Sigmoid colon (tissue), 4 donors: ENCODE measurements at regions not wholly inside any gene's neighbourhood (a gene's known extent, or its start where the extent isn't known, plus 50 kb on each side); places are given as distances from the start of the nearest gene placed in this dataset.

Source experiments
- CTCF ChIP-seq, 4 experiments: fragments of 450-650 bp in 3 of 4; fragments of 200-600 bp in 1 of 4; IDR thresholded peaks; one replicate each; pipeline ENCODE4 v1.5.1; 2016 to 2019; ENCODE audit warnings: antibody characterized with exemption in 4 of 4, mild to moderate bottlenecking in 3 of 4, moderate library complexity in 2 of 4
- EP300 ChIP-seq, 4 donors: sonication (generic); formaldehyde crosslinking; IDR thresholded peaks; one replicate each; pipeline ENCODE4 v1.6.1; 2017; ENCODE audit warnings: antibody characterized with exemption in 4 of 4
- POLR2A ChIP-seq, 2 donors: fragments of 450-650 bp; IDR thresholded peaks; one replicate each; pipeline ENCODE4 v1.6.1; 2016; ENCODE audit warnings: antibody characterized with exemption in 2 of 2, mild to moderate bottlenecking in 2 of 2, moderate library complexity in 2 of 2

- no peak for TF ChIP-seq CTCF (IDR thresholded peaks at IDR 0.05)
- no peak for TF ChIP-seq POLR2A (IDR thresholded peaks at IDR 0.05)
- no peak for TF ChIP-seq EP300 (IDR thresholded peaks at IDR 0.05)
These were observed 318.9 kb downstream of the MAP2K6 start for GRCh38 chr17:69733171-69734012.
